Activated naive CD4-positive, alpha-beta T cell treated with anti-CD3 and anti-CD28 coated beads, Interleukin-2, amount 10 ng/mL, durations not matched to agents 7 days and 5 days (primary cell): ENCODE measurements at regions not wholly inside any gene's neighbourhood (a gene's known extent, or its start where the extent isn't known, plus 50 kb on each side); places are given as distances from the start of the nearest gene placed in this dataset.

Experiments used
- CTCF ChIA-PET: fragments of 350-600 bp; sonication (Branson Sonifier 250); formaldehyde crosslinking; loops from one replicate; lab custom pipeline; 2021; ENCODE audit warnings: antibody characterized with exemption; lab: Charles Lee
- DNase-seq: peaks from one replicate; pipeline ENCODE4 v3.0.0-alpha.2; 2020
- H3K27ac Mint-ChIP-seq: one replicate; pipeline ENCODE4 v1.8.0; 2021; ENCODE audit warnings: mild to moderate bottlenecking, moderate library complexity, mixed read lengths
- H3K27me3 Mint-ChIP-seq: one replicate; pipeline ENCODE4 v1.8.0; 2021; ENCODE audit warnings: mild to moderate bottlenecking, mixed read lengths
- H3K36me3 Mint-ChIP-seq: one replicate; pipeline ENCODE4 v1.8.0; 2021; ENCODE audit warnings: mixed read lengths
- H3K4me1 Mint-ChIP-seq: one replicate; pipeline ENCODE4 v1.8.0; 2021; ENCODE audit warnings: mixed read lengths
- H3K4me3 Mint-ChIP-seq: one replicate; pipeline ENCODE4 v1.8.0; 2021; ENCODE audit warnings: mild to moderate bottlenecking, moderate library complexity, mixed read lengths
- H3K9me3 Mint-ChIP-seq: one replicate; pipeline ENCODE4 v1.8.0; 2021; ENCODE audit warnings: mixed read lengths

DNA sequence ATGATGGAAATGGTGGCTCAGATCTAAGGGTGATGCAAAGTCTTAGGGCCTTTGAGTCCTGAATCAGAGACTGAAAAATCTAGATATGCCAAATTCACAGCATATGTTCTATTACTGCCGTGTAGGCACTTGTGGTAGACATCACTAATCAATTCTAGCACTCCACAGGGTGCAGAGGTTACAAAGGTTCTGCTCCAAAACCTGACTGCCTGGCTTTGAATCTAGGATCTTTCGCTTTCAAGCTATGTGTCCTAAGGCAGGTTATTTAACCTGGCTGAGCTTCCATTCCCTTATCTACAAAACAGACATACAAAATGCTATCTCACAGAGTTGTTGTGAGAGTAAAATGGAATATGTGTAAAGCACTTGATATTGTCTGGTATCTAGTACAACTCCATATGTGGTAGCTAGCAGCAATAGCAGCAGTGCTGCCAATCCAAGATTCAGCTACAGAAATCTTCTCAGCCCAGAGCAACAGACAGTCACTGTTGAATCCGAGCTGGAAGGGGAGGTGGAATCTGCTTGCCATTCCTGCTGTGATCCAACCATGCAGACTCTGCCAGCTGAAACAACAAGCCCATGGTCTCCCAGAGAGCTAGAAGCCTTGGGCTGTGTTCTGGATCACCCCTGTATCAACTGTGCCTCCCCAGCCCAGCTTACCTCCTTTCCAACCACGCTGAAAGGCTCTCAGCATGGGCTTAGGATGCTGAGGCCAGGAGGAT, 206.9 kb downstream of the TFAP2C start:
- H3K27me3 Mint-ChIP-seq: peaks cover 9% of the 10 kb centered on the region
- CTCF ChIA-PET: no interaction called here
- no peak overlapping the region for H3K4me3 Mint-ChIP-seq
- no peak overlapping the region for H3K27ac Mint-ChIP-seq
- H3K4me1 Mint-ChIP-seq: no peaks in the 10 kb centered on the region
- DNase-seq: no peak
- no peaks in the 10 kb centered on the region for H3K36me3 Mint-ChIP-seq
- no peaks in the 10 kb centered on the region for H3K9me3 Mint-ChIP-seq

DNA sequence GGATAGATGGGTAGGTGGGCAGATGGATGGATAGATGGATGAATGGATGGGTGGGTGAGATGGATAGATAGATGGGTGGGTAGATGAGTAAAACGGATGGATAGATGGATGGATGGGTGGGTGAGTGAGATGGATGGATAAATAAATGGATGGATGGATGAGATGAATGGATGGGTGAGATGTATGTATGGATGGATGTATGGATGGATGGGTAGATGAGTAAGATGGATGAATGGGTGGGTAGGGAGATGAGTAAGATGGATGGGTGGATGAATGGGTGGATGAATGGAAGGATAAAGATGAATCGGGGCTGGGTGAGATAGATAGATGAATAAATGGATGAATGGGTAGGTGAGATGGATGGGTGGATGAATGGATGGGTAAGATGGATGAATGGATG, 210.1 kb downstream of the TFAP2C start:
- Mint-ChIP-seq H3K27ac (no peak overlapping the region), H3K27me3 (peaks cover 7% of the 10 kb centered on the region), H3K36me3 (no peaks in the 10 kb centered on the region), H3K4me1 (no peaks in the 10 kb centered on the region), H3K9me3 (no peaks in the 10 kb centered on the region), H3K4me3 (no peak overlapping the region)
- CTCF ChIA-PET: no interaction called here
- no peak for DNase-seq

DNA sequence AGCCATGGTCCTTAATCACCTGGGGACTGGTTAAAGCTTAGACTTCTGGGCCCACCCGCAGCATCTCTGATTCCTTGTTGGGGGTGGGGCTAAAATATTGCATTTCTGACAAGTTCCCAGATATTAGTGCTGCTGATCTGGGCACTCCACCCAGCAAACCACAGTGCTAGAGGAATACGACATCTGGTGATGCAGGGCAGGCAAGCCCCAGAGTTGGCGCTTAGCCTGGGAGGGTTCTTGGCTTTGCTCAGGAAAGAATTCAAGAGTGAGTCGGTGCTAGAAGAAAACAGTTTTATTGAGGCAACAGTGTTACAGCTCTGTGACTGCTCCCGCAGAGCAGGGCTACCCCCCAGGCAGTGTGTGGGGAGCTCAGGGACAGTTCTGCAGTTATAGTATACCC, 210.7 kb downstream of the TFAP2C start:
- no peaks in the 10 kb centered on the region for H3K4me1 Mint-ChIP-seq
- CTCF ChIA-PET: no interaction called here

DNA sequence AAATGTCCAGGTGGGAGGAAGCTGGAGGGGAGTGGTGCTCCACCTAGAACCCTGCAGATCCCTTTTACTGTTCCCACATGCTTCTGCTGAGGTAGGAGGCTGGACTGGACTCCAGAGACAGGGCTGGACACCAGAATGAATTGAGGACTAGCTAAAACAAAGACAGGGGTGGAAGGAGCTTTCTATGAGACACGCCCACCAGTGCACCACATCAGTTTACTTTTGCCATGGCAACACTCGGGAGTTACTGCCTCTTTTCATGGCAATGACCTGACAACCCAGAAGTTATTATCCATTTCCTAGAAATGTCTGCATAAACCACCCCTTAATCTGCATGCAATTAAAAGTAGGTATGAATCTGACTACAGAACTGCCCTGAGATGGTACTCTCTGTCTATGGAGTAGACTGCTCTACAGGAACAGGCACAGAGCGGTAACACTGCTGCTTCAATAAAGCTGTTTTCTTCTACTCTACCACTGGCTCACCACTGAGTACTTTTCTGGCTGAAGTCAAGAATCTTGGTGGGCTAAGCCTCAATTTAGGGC, 211.7 kb downstream of the TFAP2C start:
- H3K4me3 Mint-ChIP-seq: no peak overlapping the region
- H3K4me1 Mint-ChIP-seq: no peaks in the 10 kb centered on the region
- H3K27me3 Mint-ChIP-seq: peaks cover 10% of the 10 kb centered on the region
- no peaks in the 10 kb centered on the region for H3K36me3 Mint-ChIP-seq
- CTCF ChIA-PET: no interaction called here
- H3K27ac Mint-ChIP-seq: no peak overlapping the region
- H3K9me3 Mint-ChIP-seq: no peaks in the 10 kb centered on the region
- DNase-seq: no peak

More for the DNA sequence above, 210.7 kb downstream of the TFAP2C start:
- H3K4me3 Mint-ChIP-seq: no peak overlapping the region
- peaks cover 10% of the 10 kb centered on the region for H3K27me3 Mint-ChIP-seq
- no peaks in the 10 kb centered on the region for H3K36me3 Mint-ChIP-seq
- DNase-seq: no peak
- H3K9me3 Mint-ChIP-seq: no peaks in the 10 kb centered on the region
- H3K27ac Mint-ChIP-seq: no peak overlapping the region

DNA sequence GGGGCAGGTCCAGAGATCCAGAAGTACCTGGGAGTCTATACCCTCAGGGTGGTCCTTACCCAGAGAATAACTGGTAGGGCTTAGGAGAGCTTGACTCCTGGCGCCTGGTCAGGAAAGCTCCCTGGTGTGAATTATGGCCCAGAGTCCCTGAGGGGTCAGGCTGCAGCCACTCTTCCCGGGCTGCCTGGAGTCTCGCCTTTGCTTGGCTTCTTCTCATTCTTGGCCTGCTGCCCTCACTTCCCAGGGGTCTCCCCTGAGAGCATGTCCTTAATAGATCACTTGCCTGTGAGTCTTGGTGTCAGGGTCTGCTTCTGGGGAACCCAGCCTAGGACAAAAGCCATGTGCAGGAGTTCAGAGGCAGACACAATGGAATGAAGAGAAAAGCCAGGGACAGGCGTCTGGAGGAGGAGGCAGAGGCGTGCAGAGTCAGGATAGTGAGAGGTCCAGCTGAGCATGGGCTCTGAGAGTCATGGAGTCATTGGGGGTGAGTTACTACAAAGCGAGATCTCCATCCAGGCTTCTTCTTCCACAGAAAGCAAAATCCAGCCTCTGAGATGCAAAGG, 212.3 kb downstream of the TFAP2C start:
- H3K27me3 Mint-ChIP-seq: peaks cover 7% of the 10 kb centered on the region
- H3K9me3 Mint-ChIP-seq: no peaks in the 10 kb centered on the region
- no peaks in the 10 kb centered on the region for H3K4me1 Mint-ChIP-seq
- no peak overlapping the region for H3K27ac Mint-ChIP-seq
- CTCF ChIA-PET: no interaction called here
- H3K4me3 Mint-ChIP-seq: no peak overlapping the region
- no peak for DNase-seq
- H3K36me3 Mint-ChIP-seq: no peaks in the 10 kb centered on the region

DNA sequence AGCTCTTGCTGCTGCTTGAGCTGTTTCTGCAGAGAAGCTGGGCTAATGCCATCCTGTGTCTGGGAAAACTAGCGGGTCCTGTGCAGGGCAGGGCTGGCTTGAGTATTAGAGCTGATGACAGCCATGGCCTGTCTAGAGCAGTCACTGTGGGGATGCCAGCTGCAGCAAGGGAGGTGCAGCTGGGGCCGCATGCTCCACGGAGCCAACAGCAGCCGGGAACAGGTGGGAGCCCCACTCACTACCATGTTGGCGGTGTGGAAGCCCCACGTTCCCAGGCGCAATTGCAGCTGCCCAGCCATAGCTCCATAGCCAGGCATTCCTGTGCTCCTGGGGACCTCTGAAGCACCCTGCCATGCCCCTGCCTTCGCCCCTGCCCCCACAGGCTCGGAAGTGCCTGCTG, 212.9 kb downstream of the TFAP2C start:
- CTCF ChIA-PET: no interaction called here

DNA sequence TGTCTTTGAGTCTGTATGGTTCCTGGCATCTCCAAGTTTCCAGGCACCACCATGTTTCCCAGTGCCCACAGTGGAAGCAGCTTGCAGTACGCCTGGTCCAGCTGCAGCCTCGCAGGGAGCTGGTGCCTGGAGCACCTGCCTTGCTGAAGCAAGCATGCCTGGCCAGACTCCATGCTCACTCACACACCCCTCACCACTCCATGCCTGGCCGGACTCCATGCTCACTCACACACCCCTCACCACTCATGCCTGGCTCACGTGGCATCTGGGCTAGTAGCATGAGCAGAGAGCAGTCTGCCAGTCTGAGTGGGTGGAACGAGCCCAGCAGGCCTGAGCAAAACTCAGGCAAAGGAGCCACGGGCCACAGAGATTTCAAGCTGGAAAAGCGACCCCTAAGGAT, 214.3 kb downstream of the TFAP2C start:
- Mint-ChIP-seq H3K4me1 (no peaks in the 10 kb centered on the region), H3K9me3 (no peaks in the 10 kb centered on the region), H3K27me3 (peaks cover 4% of the 10 kb centered on the region), H3K4me3 (no peak overlapping the region), H3K27ac (no peak overlapping the region), H3K36me3 (no peaks in the 10 kb centered on the region)
- CTCF ChIA-PET: no interaction called here
- DNase-seq: no peak

More for the DNA sequence above, 212.9 kb downstream of the TFAP2C start:
- no peaks in the 10 kb centered on the region for H3K36me3 Mint-ChIP-seq
- H3K27ac Mint-ChIP-seq: no peak overlapping the region
- H3K4me1 Mint-ChIP-seq: no peaks in the 10 kb centered on the region
- no peak for DNase-seq
- H3K9me3 Mint-ChIP-seq: no peaks in the 10 kb centered on the region
- peaks cover 4% of the 10 kb centered on the region for H3K27me3 Mint-ChIP-seq
- no peak overlapping the region for H3K4me3 Mint-ChIP-seq

DNA sequence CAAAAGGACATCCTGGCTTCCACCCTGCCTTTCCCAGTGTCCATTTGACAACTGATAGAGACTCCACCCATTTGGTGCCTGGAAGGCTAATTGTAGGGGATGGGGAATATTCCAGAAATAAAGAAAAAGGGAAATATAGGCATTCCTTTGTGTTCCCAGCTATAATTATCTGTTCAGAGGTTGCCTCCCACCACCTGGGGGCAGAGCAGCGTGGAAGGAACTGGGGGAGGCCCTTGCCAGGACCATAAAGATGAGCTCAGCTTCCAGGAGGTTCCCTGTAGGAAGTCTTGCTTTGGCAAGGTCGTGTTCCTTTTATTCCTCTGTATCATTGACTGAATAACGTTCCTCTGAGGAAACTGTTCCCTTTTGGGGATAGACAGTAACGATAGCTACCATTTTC, 214.7 kb downstream of the TFAP2C start:
- Mint-ChIP-seq H3K27ac (no peak overlapping the region), H3K36me3 (no peaks in the 10 kb centered on the region), H3K9me3 (no peaks in the 10 kb centered on the region), H3K4me3 (no peak overlapping the region), H3K4me1 (no peaks in the 10 kb centered on the region), H3K27me3 (peaks cover 4% of the 10 kb centered on the region)
- DNase-seq: no peak
- CTCF ChIA-PET: no interaction called here

DNA sequence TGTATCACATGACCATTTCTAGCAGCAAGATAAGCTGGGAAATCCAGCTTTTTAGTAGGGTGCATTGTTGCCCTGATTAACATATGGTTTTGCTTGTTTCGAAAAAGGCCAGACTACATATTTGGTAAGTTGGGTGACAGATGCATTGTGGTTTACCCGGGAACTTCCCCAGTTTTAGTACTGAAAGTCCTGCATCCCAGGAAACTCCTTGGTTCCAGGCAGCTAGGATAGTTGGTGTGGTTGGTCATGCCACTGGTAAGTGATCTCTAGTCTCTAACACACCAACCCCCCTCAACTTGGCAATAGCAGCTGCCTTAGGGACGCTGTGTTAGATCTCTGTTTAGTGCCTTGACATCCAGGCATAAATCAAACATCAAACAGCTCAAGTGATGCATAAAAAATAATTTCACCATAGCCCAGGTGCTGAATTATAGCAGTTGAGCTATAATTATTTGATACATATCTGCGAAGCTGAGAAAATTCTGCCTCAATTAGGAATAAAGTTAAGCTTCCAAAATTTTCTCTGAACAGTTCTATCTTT, 216.5 kb downstream of the TFAP2C start:
- H3K27me3 Mint-ChIP-seq: peaks cover 4% of the 10 kb centered on the region
- no peaks in the 10 kb centered on the region for H3K9me3 Mint-ChIP-seq
- no peak for DNase-seq
- no peaks in the 10 kb centered on the region for H3K36me3 Mint-ChIP-seq
- H3K4me1 Mint-ChIP-seq: no peaks in the 10 kb centered on the region
- CTCF ChIA-PET: no interaction called here
- no peak overlapping the region for H3K27ac Mint-ChIP-seq
- H3K4me3 Mint-ChIP-seq: no peak overlapping the region

DNA sequence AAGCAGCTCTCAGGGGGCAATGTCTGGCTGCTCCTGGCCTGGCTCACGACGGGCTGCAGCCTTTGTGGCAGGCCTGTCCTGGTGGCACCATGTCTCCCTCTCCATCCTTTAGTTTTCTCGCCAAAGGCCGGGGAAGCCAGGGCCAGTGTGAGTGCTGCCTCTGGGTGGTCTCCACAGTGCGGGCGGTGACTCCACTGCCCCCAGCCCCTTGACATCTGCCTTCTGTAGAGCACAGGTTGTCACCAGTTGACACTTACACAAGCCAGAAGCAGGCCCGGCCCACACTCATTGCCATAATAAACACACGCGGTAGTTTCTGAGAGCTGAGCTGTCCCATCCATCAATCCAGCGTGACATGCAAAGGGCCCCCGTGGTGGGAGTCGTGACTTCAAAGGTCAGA, 219.5 kb downstream of the TFAP2C start:
- Mint-ChIP-seq H3K4me1 (no peaks in the 10 kb centered on the region), H3K36me3 (no peaks in the 10 kb centered on the region), H3K27me3 (peaks cover 4% of the 10 kb centered on the region), H3K9me3 (no peaks in the 10 kb centered on the region), H3K27ac (no peak overlapping the region), H3K4me3 (no peak overlapping the region)
- no peak for DNase-seq
- CTCF ChIA-PET: no interaction called here

DNA sequence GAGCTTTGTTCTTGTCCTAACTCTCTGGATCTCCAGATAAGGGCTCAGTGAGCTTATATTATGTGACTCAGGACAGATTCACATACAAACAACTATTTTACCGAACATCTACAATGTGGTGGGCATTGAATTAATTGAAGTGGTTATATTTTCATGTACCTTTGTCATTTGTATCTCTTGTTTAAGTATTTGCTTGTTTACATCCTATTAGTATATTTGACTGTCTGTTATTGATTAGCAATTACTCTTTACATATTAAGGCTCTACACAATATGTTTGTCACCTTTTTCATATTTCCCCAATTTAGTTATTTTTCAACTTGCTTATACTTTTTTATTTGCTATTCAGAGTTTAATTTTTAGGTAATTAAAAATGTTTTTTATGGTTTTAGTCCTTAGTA, 222.4 kb downstream of the TFAP2C start:
- Mint-ChIP-seq H3K9me3 (no peaks in the 10 kb centered on the region), H3K27me3 (no peaks in the 10 kb centered on the region), H3K4me3 (no peak overlapping the region), H3K27ac (no peak overlapping the region), H3K4me1 (no peaks in the 10 kb centered on the region), H3K36me3 (no peaks in the 10 kb centered on the region)
- CTCF ChIA-PET: no interaction called here
- no peak for DNase-seq

DNA sequence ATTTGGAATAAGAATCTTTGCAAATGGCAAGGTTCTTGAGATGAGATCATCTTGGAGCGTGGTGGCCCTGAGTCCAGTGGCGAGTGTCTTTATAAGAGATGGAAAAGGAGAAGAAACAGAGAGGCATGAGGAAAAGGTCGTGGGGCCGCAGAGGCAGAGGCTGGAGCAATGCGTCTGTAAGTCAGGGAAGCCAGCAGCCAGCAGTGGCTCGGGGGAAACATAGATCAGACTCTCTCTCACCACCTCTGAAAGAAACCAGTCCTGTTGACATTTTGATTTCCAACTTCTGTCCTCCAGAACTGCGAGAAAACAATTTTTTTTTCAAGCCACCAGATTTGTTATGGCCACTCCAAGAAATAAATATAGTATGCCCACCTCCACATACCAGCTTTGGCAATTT, 226.6 kb downstream of the TFAP2C start:
- Mint-ChIP-seq H3K4me1 (no peaks in the 10 kb centered on the region), H3K9me3 (no peaks in the 10 kb centered on the region), H3K4me3 (no peak overlapping the region), H3K27ac (no peak overlapping the region), H3K36me3 (no peaks in the 10 kb centered on the region), H3K27me3 (peaks cover 14% of the 10 kb centered on the region)
- no peak for DNase-seq
- CTCF ChIA-PET: no interaction called here

DNA sequence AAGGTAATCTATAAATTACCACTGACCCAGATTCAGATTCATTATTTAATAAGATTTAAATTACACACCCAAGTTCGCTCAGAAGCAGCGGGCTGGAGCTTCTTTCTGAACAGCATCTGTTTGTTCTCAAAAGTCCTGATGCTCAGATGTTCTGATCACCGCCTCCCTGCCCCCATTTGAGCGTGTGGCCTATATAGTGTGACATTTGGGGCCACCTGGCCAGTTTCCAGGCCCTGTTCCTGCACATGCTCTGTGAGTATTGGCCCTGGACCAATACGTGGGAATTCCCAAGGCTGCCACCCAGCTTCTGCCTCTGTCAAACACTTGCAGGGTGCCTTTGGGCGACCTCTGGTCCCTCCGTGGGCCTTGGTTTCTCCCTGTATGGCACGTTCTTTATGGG, 228.8 kb downstream of the TFAP2C start:
- peaks cover 30% of the 10 kb centered on the region for H3K27me3 Mint-ChIP-seq
- no peaks in the 10 kb centered on the region for H3K9me3 Mint-ChIP-seq
- H3K27ac Mint-ChIP-seq: no peak overlapping the region
- CTCF ChIA-PET: no interaction called here
- no peaks in the 10 kb centered on the region for H3K36me3 Mint-ChIP-seq
- no peak overlapping the region for H3K4me3 Mint-ChIP-seq
- DNase-seq: no peak
- no peaks in the 10 kb centered on the region for H3K4me1 Mint-ChIP-seq

DNA sequence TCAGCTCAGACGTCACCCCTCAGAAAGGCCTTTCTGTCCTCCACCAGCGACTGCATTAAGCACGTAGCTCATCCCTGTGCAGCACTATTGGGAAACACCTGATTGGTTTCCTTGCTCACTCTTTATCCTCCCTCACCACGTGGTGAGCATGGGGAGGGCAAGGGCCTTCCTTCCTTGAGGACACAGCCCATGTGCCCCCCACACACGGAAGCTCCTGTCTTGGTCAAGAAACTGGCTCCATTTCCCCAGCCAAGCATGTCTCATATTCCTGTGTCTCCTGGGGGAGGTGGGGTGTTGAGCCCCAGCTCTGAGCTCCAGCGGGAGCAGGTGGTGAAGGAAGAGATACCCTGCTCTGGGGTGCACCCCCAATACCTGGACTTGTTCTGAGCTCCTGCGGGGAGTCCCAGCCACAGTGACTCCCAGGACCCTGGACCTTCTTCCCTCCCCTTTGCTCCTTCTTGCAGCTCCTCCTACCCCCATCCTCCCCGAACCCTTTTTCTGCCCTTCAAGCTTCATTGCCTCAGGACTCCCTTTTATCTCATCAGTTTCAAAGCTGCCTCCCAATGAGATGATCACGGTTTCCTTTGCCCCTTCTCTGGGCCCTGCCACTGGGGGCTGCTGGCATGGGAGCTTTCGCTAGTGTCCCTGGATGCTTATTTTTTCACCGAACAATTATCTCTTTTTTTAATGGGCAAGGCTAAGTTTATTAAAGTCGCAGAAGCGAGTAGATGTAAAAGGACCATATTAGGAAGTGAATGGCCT, 230.1 kb downstream of the TFAP2C start:
- CTCF ChIA-PET: no interaction called here
- no peak overlapping the region for H3K27ac Mint-ChIP-seq
- H3K4me3 Mint-ChIP-seq: no peak overlapping the region

More for the DNA sequence above, 230.1 kb downstream of the TFAP2C start:
- no peaks in the 10 kb centered on the region for H3K4me1 Mint-ChIP-seq
- no peak for DNase-seq
- H3K36me3 Mint-ChIP-seq: no peaks in the 10 kb centered on the region
- H3K27me3 Mint-ChIP-seq: peaks cover 32% of the 10 kb centered on the region
- no peaks in the 10 kb centered on the region for H3K9me3 Mint-ChIP-seq
